RWPE1 (cell line): ENCODE measurements at regions not wholly inside any gene's neighbourhood (a gene's known extent, or its start where the extent isn't known, plus 50 kb on each side); places are given as distances from the start of the nearest gene placed in this dataset.

ENCODE experiments used
- CTCF ChIA-PET: fragments of 350-600 bp; sonication (Branson Sonifier 250); formaldehyde crosslinking; extraction: SDS; loops from one replicate; lab custom pipeline; 2021; lab: Yijun Ruan, JAX
- POLR2A ChIA-PET: fragments of 400-600 bp; formaldehyde crosslinking; extraction: SDS; loops from one replicate; lab custom pipeline; 2020; ENCODE audit warnings: antibody characterized with exemption; ENCODE audit not compliant: low non-redundant PET; lab: Yijun Ruan, JAX
- DNase-seq: peaks from one replicate; pipeline ENCODE4 v3.0.0; 2012; ENCODE audit warnings: low spot score
- H3K27ac ChIP-seq: fragments of 450-650 bp; 2 replicates; pipeline ENCODE4 v1.5.1; 2017
- CTCF ChIP-seq: fragments of 450-650 bp; conservative IDR thresholded peaks from 2 replicates; pipeline ENCODE4 v1.5.1; 2017; ENCODE audit warnings: low read depth, mild to moderate bottlenecking

- ChIA-PET POLR2A (no interaction called here), CTCF (no interaction called here)
- DNase-seq, result no peak
- no peak overlapping the region for H3K27ac ChIP-seq
- no peak for TF ChIP-seq CTCF
Measured at GRCh38 chrX:9221781-9222180, 187.9 kb upstream of the FAM9B start.

- POLR2A ChIA-PET, result no interaction called here
- CTCF ChIA-PET, result interaction anchor here (0.5 kb wide), 1 partner anchor 460 kb away, joined by 3 read pairs; no protein-coding TSS in a partner anchor
- no peak for TF ChIP-seq CTCF
- H3K27ac ChIP-seq, result no peak overlapping the region
- no peak for DNase-seq
Measured at GRCh38 chrX:9222299-9222698, 188.4 kb upstream of the FAM9B start.

- ChIA-PET CTCF (no interaction called here), POLR2A (no interaction called here)
- no peak for TF ChIP-seq CTCF
- H3K27ac ChIP-seq, result no peak overlapping the region
- DNase-seq, result no peak
Measured at GRCh38 chrX:9227276-9227675, 193.3 kb upstream of the FAM9B start.

GRCh38 chrX:9231491-9231890 lies 197.6 kb upstream of the FAM9B start:
- DNase-seq, result no peak
- ChIA-PET POLR2A (no interaction called here), CTCF (no interaction called here)
- no peak for TF ChIP-seq CTCF
- no peak overlapping the region for H3K27ac ChIP-seq

GRCh38 chrX:9233141-9233540 lies 199.2 kb upstream of the FAM9B start:
- no peak for DNase-seq
- ChIA-PET POLR2A (no interaction called here), CTCF (no interaction called here)
- H3K27ac ChIP-seq, result no peak overlapping the region
- TF ChIP-seq CTCF, result no peak

- H3K27ac ChIP-seq, result no peak overlapping the region
- POLR2A ChIA-PET, result no interaction called here
- TF ChIP-seq CTCF, result no peak
- CTCF ChIA-PET, result interaction anchor here (0.6 kb wide), 1 partner anchor 312 kb away, joined by 3 read pairs; no protein-coding TSS in a partner anchor
- DNase-seq, result no peak
Measured at GRCh38 chrX:9234315-9234714, 200.4 kb upstream of the FAM9B start.

GRCh38 chrX:9235722-9236121 lies 201.8 kb upstream of the FAM9B start:
- no peak for DNase-seq
- ChIA-PET POLR2A (no interaction called here), CTCF (no interaction called here)

More at GRCh38 chrX:9235722-9236121, 201.8 kb upstream of the FAM9B start:
- no peak for TF ChIP-seq CTCF
- H3K27ac ChIP-seq, result no peak overlapping the region
